NCI-H2196 (cell line): ENCODE measurements at regions not wholly inside any gene's neighbourhood (a gene's known extent, or its start where the extent isn't known, plus 50 kb on each side); places are given as distances from the start of the nearest gene placed in this dataset.
A peak's percentile ranks its signal among the peaks of the same experiment; 100 is the strongest.
"Not testable (repeated sequence)": the region's sequence is repeated elsewhere in the genome, so short reads cannot be mapped to it uniquely, and the experiment has no call there.

ENCODE experiments used
- DNase-seq: peaks from one replicate; lab custom pipeline; 2025; ENCODE audit not compliant: unreplicated experiment; lab: John Stamatoyannopoulos, UW

DNA sequence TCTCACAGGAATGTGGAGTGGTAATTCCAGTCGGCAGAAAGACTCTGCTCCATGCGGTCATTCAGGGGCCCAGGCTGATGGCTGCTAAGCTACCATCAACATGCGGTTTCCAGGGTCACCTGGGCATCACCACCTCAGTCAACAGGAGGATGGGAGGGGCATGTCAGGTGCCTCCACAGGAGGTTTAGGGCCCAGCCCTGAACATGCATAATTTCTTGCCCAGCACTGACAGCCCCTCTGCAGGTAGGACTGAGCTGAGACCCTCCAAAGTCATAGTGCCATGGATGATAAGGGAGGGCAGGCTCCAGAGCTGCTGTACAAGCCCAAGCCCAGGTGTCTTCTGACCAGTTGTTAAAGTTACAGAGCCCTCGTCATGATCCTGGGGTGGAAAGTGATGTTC lies 244.0 kb upstream of the SFSWAP start:
- no peak for DNase-seq

DNA sequence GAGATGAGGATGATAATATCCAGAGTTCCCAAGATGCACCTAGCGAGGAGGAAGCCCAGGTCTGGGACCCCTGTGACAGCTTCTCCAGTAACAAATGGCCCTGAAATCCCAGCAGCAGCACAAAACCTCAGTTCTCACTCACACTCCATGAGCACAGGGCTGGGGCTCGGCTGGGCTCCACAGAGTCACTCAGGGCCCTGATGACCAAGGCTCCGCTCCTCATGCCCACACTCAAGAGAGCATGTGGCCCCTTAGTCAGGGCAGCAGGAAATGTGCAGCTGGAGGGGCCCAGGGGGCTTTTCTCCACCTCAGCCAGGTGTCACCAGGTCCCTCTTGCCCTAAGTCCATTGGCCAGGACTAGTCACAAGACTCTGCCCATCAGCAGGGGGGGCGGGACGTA lies 242.7 kb upstream of the SFSWAP start:
- DNase-seq: no peak

DNA sequence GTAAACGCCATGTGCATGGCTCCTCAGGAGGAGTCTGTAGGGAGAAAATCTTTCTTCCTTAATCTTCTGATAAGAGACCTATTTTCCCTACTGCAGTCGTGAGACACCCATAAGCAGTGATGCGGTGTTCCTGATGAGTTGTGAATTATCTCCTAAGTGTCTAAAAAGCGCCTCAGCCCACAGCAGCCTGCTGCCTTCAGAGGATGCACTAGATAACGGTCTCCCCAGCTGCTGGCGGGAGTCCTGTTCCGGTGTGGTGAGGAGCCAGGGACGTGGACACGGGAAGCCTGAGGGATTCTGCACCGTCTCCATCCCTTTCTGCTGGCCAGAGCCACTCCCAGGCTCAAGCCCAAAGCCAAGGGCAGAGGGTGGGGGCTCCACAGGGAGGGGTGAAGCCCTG lies 240.9 kb upstream of the SFSWAP start:
- not testable (repeated sequence) for DNase-seq

DNA sequence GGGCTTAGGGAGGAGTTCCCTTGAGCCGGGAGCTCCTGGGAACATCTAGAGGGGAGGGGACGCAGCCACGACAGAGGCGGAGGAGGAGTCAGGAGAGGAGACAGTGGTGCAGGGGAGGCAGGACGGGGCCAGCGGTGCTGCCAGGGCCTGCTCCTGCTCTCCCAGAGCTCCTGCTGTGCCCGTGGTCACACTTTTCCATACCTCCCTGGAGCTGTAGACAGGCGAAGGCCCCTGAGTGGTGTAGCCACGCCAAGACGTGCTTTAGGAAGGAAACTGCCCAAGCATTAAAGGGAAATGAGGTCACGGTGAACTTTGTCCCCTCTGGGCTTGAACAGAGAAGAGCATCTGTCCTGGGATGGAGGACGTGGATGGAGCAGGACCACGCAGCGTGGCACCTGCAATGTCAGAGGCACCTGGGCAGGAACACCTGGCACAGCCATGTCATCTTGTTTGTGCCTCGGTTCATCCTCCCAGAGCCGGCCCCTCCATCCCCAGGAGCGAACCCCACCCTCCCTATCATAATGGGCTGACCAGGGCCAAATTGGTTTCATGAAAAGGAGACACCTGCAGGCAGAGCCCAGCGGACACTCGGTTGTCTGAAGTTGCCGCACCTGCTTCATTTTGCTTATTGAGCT lies 239.5 kb upstream of the SFSWAP start:
- no peak for DNase-seq

DNA sequence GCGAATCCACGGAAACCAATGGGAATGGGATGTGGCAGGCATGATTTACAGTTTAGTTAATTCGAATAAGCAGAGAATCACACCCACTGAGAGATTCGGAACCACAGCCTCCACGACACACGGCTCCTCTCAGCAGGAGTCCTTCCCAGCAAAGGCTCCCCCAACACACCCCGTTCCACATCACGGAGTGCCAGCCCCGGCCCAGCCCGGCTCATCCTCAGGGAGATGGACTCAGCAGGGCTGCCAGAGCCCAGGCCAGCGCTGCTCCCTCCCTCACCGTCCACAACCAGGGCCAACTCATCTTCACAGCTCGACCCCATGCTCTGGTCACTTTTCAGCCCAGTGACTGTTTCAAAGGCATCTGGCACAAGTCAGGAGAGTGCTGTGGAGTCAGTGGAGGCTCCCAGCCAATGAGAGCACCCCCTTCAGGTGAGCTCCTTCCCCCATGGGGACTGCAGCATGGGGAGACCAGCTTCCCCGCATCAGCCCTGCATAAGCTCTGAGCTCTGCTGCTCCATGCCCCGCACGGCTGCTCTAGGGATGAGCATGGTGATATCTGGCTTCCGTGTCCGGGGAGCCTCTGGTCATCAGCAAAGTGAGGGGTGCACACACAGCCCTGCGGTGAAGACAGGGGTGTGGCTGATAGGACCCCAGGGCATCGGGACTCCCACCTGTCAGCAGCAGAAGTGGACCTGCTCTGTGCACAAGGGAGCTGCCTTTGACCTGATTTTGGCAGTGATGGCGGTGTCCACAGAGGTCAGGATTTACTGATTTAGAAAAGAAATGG lies 238.8 kb upstream of the SFSWAP start:
- no peak for DNase-seq

DNA sequence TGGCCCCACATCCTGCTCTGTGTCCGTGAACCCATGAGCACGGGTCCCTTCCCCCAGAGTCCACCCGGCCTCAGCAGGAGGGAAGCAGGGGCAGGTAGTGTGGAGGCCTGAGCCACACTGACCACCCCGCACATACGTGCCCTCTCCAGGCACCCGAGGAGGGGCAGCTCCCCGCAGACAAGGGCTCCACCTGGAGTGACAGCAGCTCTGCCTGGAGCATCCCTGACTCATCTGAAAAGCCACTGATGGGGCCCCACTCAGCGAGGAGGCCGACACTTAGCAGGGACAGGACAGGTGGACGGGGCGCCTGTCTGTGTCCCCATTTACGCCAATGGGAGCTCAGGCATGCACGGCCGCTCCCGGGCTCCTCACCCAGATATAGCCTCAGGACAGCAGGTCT lies 237.6 kb upstream of the SFSWAP start:
- DNase-seq: no peak

DNA sequence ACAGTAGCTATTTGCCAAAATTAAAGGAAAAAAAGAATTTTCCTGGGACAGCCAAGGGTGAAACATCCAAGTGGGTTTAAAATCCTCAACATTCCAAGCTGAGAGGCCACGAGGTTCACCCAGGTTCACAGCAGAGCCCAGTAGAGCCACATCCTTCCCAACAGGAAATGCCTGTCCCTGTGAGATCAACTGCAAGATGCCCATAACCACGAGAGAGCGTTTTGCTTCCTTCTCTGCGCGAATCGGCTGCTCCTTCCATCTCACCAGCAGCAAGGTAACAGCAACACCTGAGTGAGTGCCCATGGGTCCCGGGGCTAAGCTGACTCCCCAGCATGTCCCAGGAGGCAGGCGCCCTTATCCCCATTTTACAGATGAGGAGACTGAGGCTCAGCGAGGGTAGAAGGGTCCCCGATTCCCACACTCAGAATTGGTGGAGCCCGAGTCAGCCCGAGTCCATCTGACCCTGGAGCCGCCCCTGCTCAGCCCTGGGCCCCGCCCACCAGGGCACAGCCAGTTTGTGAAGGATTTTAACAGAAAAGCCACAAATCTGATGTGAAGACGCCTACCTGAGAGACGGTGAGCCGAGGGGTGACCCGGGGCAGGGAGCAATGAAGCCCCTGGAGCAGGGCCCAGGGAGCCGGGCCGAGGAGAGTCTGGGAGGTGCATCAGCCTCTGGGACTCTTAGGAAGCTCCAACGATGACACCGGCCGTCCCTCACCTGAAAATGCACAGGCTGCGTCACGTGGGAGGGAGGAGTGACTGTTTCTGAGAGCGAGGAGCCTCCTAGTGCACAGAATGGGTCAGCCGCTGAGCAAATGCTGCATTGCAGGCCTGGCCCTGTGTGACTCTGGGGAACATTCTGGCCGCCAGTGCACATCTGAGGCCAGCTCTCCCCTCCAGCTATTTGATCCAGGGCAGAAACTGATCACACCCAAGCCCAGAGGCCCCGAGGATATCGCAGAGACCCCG lies 236.9 kb upstream of the SFSWAP start:
- no peak for DNase-seq

DNA sequence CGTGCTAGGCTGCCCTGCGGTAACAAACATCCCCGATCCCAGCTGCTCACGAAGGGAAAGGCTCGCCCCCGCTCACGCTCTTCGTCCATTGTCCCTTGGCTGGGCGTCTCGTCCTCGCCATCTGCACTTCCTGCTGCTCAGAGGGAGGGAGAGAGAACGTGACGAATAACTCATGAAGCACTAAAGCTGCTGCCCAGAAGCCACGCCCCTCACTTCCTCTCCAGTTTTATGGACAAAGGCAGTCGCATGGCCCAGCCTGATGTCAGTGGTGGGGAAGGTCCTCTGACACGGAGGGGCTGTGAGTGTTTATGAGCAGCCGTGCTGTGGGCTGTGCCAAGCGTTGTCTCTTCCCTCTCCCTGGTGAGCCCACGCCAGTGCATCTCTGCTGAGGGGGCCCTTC lies 235.9 kb upstream of the SFSWAP start:
- DNase-seq: not testable (repeated sequence)

DNA sequence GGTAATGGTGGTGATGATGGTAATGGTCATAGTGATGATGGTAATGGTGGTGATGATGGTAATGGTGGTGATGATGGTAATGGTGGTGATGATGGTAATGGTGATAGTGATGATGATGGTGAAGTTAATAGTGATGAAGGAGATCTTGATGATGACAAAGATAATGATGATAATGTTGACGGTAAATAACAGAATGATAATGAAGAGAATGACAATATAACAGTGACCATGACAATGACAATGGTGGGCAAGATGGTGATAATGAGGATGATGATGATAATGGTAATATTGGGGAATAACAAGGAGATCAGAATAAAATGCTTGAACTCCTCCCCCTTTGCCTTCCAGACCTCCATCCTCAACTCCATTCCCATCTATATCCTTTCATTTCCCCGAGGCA lies 233.3 kb upstream of the SFSWAP start:
- DNase-seq: no peak

DNA sequence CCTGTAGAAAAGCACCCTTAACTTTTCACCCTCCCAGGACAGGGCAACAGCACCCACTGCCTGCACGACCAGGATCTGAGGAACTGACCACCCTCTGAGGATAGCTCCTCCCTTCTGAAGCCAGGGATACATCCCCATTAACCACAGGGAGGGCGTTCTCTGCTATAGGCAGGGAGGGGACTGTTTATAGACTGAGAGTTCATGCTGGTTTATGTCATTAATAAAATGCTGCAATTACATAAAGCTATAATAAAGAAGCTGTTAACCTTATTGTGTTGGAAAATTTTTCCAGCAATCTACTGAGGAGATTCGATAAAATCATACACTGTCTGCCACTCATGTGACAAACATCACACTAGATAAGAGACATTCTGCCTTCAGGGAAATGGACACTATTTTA lies 232.4 kb upstream of the SFSWAP start:
- no peak for DNase-seq

DNA sequence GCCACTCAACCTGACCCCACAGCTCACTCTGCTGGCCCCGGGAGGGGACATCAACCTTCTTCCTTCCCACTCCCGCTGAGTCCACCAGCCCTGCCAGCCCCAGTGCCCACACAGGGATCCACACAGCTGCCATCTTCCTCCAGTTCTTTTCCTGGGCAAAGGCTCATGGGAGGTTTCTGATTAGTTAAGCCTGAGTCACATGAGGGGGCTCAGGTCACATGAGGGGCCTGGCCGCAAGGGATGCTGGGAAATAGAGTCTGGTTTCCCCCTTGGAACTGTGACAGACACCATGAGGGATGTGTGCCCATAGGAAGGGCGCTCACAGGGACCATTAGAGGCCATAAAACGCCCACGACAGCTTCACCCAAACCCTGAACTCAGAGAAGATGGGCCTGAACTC lies 228.7 kb upstream of the SFSWAP start:
- no peak for DNase-seq

DNA sequence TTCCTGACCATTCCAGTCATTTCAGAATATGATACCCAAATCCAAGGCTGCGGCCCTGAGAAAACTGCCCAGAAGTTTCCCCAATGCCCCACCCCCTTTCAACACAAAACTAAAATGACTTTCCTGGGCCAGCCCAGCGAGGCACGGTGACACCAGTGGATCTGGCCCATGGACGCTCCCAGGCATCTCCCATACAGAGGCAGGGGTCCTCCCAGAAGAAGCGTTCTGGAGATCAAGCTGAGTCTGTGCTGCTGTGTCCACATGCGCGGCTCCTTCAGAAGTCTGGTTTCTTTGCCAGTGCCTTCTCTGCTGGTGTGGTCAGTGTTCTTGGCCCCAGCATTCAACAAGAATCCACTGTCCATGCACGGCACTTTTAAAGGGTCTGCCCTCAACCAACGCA lies 228.2 kb upstream of the SFSWAP start:
- DNase-seq: no peak

DNA sequence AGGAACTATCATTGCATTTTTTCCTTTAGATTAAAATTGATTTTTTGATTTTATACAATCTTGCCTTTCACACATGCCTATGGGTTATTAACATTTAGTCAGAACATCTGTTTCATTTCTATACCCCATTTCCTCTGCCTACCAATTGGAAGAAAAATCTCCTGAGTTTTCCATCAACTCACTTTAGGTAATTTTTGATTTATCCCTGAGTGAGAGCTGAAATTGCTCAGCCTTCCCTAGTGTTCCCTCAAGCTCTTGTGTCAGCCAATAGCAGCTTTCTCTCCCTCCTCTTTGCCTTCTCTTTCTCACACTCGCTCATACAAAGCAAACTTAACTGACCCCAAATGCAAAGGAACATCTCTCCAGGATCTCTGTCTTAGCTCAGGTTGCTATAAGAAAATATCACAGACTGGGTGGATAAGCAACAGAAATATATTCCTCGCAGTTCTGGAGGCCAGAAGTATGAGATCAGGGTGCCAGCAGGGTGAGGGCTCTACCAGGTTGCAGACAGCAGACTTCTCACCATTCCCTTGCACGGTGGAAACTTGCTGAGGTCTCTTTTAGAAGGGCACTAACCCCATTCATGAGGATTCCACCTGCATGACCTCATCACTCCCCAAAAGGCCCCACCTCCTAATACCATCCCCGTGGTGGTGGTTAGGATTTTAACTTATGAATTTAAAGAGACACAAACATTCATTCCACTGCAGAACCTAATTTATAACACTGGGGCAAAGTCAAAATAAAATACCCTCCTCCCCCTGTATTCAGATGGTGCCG lies 224.2 kb upstream of the SFSWAP start:
- no peak for DNase-seq

DNA sequence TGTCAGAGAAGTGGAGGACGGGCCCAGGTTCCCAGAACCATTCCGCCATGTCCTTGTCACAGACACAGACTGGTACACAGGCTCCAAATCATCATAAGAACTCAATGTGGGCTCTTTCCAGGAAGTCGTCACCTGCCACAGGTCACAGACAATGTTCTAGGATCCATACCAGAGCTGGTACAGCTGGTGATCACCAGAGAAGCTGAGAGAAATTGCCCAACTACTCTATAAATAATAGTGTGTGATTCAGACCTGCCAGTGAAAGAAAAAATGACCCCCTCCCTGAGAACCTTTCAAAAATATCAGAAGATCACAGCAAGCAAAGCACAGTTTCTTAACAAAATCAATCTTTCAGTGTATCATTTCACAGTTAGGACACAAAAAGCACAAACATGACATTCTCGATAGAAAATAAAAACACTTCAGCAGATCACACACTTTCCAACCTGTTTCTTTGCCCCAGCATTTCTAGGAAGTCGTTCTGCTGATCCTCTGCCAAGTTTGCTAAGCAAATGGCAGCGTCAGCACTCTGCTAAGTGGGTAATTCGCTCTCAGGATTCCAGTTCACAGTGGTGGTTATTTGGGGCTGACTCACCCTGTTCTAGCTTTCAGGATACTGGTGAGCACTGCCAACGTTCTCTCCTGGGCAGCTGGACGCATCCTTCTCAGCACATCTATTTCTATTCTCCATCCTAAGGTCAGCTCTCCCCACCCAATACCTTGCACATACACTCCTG lies 223.3 kb upstream of the SFSWAP start:
- DNase-seq: peak; percentile 76

DNA sequence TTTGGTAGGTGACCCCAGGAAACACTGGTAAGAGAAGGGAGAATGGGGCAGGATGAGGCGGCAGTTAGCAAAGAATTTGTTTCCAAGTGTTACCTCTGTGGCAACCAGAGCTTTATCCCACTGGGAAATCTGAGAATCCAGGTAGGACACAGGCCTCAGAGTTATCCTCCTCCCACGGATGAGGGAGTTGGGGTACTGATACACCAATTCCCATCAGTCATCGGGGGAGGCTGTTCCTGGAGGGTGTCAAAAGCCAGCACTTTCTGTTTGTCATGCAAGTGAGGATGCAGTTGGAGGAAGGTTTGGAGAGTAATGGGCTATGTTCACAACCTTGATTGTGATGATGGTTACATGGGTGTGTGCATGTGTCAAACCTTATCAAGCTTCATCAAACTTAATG lies 221.2 kb upstream of the SFSWAP start:
- no peak for DNase-seq

DNA sequence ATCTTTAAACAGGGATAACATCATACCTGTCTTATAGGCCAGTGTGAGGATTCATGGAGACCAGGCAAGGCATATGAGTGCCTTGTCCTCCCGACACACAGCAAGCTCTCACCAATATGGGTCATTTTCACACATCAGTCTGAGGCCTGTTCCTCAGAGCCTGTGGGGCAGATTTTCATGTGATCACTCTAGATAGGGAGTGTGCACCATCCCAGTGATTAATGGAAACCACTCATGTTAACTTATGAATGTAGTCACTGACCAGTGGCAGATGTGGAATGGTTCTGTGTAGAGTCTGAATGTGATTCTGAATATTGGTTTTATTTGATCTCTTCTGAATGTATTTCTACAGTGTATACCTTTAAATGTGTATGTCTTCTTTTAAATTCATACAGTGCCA lies 219.7 kb upstream of the SFSWAP start:
- DNase-seq: no peak

DNA sequence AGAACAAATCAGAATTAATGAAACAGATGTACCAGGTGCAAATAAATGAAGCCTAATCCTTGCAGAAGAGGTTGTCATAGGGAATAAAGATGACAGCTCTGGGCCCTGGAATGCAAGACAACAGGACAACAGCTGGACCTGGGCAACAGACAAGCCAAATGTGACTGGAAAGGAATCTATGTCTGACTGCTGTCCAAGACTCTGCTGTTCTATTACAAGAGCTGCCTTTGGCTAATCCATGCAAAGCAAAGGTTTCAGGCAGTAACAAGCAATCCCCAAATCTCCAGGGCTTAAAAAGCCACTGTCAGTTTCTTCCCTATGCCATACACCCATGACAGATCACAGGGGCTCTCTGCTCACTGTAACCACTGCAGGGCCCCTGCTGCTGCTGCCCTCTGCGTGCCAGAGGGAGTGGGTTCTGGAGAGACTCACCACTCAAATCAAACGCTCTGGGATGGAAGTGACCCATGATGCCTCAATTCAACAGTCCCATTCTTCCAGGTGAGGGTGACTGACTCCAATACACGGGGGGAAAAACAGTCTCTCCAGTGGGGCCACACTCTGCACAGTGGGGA lies 218.9 kb upstream of the SFSWAP start:
- no peak for DNase-seq

DNA sequence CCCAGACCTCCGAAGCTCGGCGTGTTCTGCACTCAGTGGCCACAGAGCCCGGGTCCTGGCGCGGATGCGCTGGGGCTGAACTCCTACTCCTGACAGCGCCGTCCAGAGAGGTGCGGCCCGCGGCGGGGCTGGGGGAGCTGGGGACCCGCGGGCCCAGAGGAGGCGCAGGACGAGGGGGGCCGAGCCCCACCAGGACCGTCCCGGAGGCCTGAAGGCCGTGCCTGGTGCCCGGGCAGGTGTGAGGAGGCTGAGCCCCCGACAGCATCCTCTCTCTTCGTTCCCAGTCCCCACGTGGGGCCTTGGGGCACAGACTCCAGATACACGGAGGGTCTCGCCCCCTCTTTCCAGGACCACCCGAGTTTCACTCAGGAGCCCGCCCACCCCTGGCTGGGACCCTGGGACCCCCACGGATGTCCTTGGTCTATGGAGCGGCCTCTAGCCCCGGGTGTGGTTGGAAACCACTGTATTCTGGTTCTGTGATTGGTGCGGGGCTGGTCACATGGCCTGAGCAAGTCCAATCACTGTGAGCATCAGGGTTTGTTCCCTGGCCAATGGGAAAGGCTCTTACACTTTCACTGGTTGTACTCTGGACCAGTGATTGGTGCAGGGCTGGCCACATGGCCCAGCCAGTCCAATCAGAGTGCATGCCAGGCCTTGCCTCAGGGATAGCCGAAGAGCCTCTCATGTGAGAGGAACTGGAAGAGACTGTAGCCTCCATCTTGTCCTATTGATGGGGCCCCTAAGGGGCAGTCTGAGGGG lies 217.6 kb upstream of the SFSWAP start:
- DNase-seq: no peak

DNA sequence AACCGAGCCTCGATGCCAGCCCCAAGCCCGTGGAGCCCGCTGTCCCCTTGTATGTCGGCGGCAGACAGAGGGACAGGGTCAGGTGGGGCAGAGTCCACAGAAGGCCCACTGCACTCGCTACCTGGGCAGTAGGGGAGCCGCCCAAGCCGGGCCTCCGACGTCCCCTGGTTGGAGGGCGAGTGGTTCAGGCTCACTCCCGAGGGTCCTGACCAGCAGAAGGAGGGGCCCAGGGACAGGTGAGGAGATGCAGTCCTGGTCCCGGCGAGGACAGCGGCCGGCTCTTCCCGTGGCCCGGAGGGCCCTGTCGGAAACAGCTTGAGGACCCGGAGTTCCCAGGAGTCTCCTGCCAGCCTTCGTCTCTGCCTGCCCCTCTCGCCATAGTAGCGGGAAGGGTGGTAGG lies 216.7 kb upstream of the SFSWAP start:
- no peak for DNase-seq
